Breast epithelium (tissue), 4 donors: ENCODE measurements at regions not wholly inside any gene's neighbourhood (a gene's known extent, or its start where the extent isn't known, plus 50 kb on each side); places are given as distances from the start of the nearest gene placed in this dataset.

Source experiments
- DNase-seq, 2 donors: peaks; one replicate each; pipeline ENCODE4 v3.0.0-alpha.2; 2019; ENCODE audit warnings: low spot score in 2 of 2
- H3K27ac ChIP-seq, 2 donors: fragments of 200-600 bp; sonication (generic) in 1 of 2; one replicate each; pipeline ENCODE4 v1.5.1; 2016 to 2019; ENCODE audit warnings: mild to moderate bottlenecking in 1 of 2
- H3K27me3 ChIP-seq, 2 donors: fragments of 200-600 bp; sonication (generic) in 1 of 2; one replicate each; pipeline versions ENCODE4 v1.5.1 to v1.6.0; 2017 to 2019; ENCODE audit warnings: control low read depth in 1 of 2, mild to moderate bottlenecking in 1 of 2
- H3K36me3 ChIP-seq: fragments of 200-600 bp; one replicate; pipeline ENCODE4 v1.5.1; 2019
- H3K4me1 ChIP-seq, 2 donors: fragments of 200-600 bp; sonication (generic); one replicate each; pipeline ENCODE4 v1.5.1; 2016 to 2019; ENCODE audit warnings: control low read depth in 1 of 2
- H3K4me3 ChIP-seq, 3 donors: fragments of 200-600 bp; sonication (generic); 1 replicate in 2 of 3; 2 replicates in 1 of 3; pipeline ENCODE4 v1.5.1; 2016 to 2019; ENCODE audit warnings: mild to moderate bottlenecking in 3 of 3, moderate library complexity in 2 of 3
- H3K9me3 ChIP-seq, 2 donors: fragments of 200-600 bp; sonication (generic) in 1 of 2; one replicate each; pipeline ENCODE4 v1.5.1; 2016 to 2019; ENCODE audit warnings: control low read depth in 1 of 2
- CTCF ChIP-seq, 3 donors: fragments of 450-650 bp; IDR thresholded peaks; one replicate each; pipeline ENCODE4 v1.5.1; 2016 to 2017; ENCODE audit warnings: antibody characterized with exemption in 3 of 3, mild to moderate bottlenecking in 3 of 3, moderate library complexity in 3 of 3
- POLR2A ChIP-seq: fragments of 450-650 bp; IDR thresholded peaks from one replicate; pipeline ENCODE4 v1.6.1; 2016; ENCODE audit warnings: antibody characterized with exemption, mild to moderate bottlenecking, moderate library complexity
- POLR2AphosphoS5 ChIP-seq, 3 donors: sonication (generic); formaldehyde crosslinking; IDR thresholded peaks; one replicate each; pipeline ENCODE4 v1.6.1; 2017; ENCODE audit warnings: antibody characterized with exemption in 3 of 3
- intact Hi-C: fragments of 100-400 bp; cut with DNase I; formaldehyde crosslinking; loops from one replicate; pipeline ENCODE4 v1.15.1; 2023; ENCODE audit warnings: low total_unique reads

GRCh38 chr4:92175250-92175649 lies 128.5 kb upstream of the GRID2 start:
- no peaks in the 10 kb centered on the region for H3K36me3 ChIP-seq
- no peak for DNase-seq
- intact Hi-C loops: no loop called here
- no peak for TF ChIP-seq POLR2A
- no peak for TF ChIP-seq POLR2AphosphoS5 (IDR thresholded peaks at IDR 0.05)
- TF ChIP-seq CTCF (IDR thresholded peaks at IDR 0.05): no peak
- no peak overlapping the region for H3K27ac ChIP-seq
- no peaks in the 10 kb centered on the region for H3K4me1 ChIP-seq
- H3K27me3 ChIP-seq: no peaks in the 10 kb centered on the region
- no peak overlapping the region for H3K4me3 ChIP-seq
- H3K9me3 ChIP-seq: peaks cover 0 to 4% of the 10 kb centered on the region in 2 donors

GRCh38 chr4:92182006-92182735 lies 121.6 kb upstream of the GRID2 start:
- DNase-seq: no peak
- intact Hi-C loops: no loop called here
- no peak overlapping the region for H3K4me3 ChIP-seq
- H3K36me3 ChIP-seq: no peaks in the 10 kb centered on the region
- no peaks in the 10 kb centered on the region for H3K4me1 ChIP-seq
- TF ChIP-seq POLR2AphosphoS5 (IDR thresholded peaks at IDR 0.05) (no peak), POLR2A (no peak), CTCF (IDR thresholded peaks at IDR 0.05) (no peak)
- peaks cover 0 to 4% of the 10 kb centered on the region in 2 donors for H3K9me3 ChIP-seq
- no peaks in the 10 kb centered on the region for H3K27me3 ChIP-seq
- no peak overlapping the region for H3K27ac ChIP-seq

- intact Hi-C loops: no loop called here
- DNase-seq: no peak
- no peak overlapping the region for H3K27ac ChIP-seq
- no peaks in the 10 kb centered on the region for H3K36me3 ChIP-seq
- peaks cover 0 to 4% of the 10 kb centered on the region in 2 donors for H3K9me3 ChIP-seq
- H3K27me3 ChIP-seq: no peaks in the 10 kb centered on the region
- TF ChIP-seq POLR2A (no peak), CTCF (IDR thresholded peaks at IDR 0.05) (no peak), POLR2AphosphoS5 (IDR thresholded peaks at IDR 0.05) (no peak)
- H3K4me3 ChIP-seq: no peak overlapping the region
- no peaks in the 10 kb centered on the region for H3K4me1 ChIP-seq
Observed at GRCh38 chr4:92182736-92183407, 120.9 kb upstream of the GRID2 start.

DNA sequence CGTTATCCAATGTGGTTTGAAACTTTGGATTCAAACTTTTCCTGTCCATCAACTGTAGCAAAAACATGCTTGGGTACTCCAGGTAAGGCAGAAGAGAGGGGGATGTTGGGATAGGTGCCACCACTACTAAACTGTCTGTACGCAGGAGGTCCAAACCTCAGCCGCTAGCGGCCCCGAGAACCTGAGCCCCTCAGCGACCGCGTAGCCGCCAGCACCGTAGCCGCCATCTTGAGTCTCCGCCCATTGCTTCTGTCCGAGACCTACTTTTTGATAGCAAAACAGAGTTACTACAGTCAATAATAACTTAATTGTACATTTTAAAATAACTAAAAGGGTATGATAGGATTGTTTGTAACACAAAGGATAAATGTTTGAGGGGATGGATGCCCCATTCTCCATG lies 119.9 kb upstream of the GRID2 start:
- Histone ChIP-seq H3K4me3 (no peak overlapping the region), H3K27me3 (no peaks in the 10 kb centered on the region), H3K27ac (no peak overlapping the region), H3K36me3 (no peaks in the 10 kb centered on the region), H3K9me3 (peaks cover 0 to 4% of the 10 kb centered on the region in 2 donors), H3K4me1 (no peaks in the 10 kb centered on the region)
- intact Hi-C loops: no loop called here
- DNase-seq: no peak
- TF ChIP-seq POLR2A (no peak), POLR2AphosphoS5 (IDR thresholded peaks at IDR 0.05) (no peak), CTCF (IDR thresholded peaks at IDR 0.05) (no peak)

GRCh38 chr4:92184566-92184965 lies 119.2 kb upstream of the GRID2 start:
- DNase-seq: no peak
- Histone ChIP-seq H3K4me3 (no peak overlapping the region), H3K27me3 (no peaks in the 10 kb centered on the region), H3K9me3 (peaks cover 0 to 4% of the 10 kb centered on the region in 2 donors), H3K27ac (no peak overlapping the region), H3K4me1 (no peaks in the 10 kb centered on the region), H3K36me3 (no peaks in the 10 kb centered on the region)
- intact Hi-C loops: no loop called here
- TF ChIP-seq CTCF (IDR thresholded peaks at IDR 0.05): no peak
- TF ChIP-seq POLR2AphosphoS5 (IDR thresholded peaks at IDR 0.05): no peak
- TF ChIP-seq POLR2A: no peak
